Muscle layer of duodenum (tissue), 2 donors: ENCODE measurements at regions not wholly inside any gene's neighbourhood (a gene's known extent, or its start where the extent isn't known, plus 50 kb on each side); places are given as distances from the start of the nearest gene placed in this dataset.

Experiments used
- H3K27ac ChIP-seq: one replicate; pipeline ENCODE4 v1.7.0; 2013; ENCODE audit warnings: mild to moderate bottlenecking, low read length
- H3K27me3 ChIP-seq: one replicate; pipeline ENCODE4 v1.7.0; 2013; ENCODE audit warnings: low read depth, mild to moderate bottlenecking, control low read depth, low read length
- H3K36me3 ChIP-seq, 2 donors: one replicate each; pipeline ENCODE4 v1.7.0; 2013; ENCODE audit warnings: low read length in 2 of 2, control low read depth in 1 of 2, mild to moderate bottlenecking in 1 of 2; ENCODE audit not compliant: insufficient read depth in 2 of 2, control insufficient read depth in 1 of 2
- H3K4me1 ChIP-seq, 2 donors: one replicate each; pipeline ENCODE4 v1.7.0; 2013; ENCODE audit warnings: low read length in 2 of 2, mild to moderate bottlenecking in 2 of 2, control low read depth in 1 of 2, moderate library complexity in 1 of 2; ENCODE audit not compliant: insufficient read depth in 2 of 2, control insufficient read depth in 1 of 2
- H3K4me3 ChIP-seq, 2 donors: one replicate each; pipeline ENCODE4 v1.7.0; 2013; ENCODE audit warnings: low read length in 2 of 2, low read depth in 1 of 2, mild to moderate bottlenecking in 1 of 2
- H3K9me3 ChIP-seq, 2 donors: one replicate each; pipeline ENCODE4 v1.7.0; 2013; ENCODE audit warnings: low read length in 2 of 2, control low read depth in 1 of 2, mild to moderate bottlenecking in 1 of 2; ENCODE audit not compliant: control insufficient read depth in 1 of 2
- donor health status: healthy.

DNA sequence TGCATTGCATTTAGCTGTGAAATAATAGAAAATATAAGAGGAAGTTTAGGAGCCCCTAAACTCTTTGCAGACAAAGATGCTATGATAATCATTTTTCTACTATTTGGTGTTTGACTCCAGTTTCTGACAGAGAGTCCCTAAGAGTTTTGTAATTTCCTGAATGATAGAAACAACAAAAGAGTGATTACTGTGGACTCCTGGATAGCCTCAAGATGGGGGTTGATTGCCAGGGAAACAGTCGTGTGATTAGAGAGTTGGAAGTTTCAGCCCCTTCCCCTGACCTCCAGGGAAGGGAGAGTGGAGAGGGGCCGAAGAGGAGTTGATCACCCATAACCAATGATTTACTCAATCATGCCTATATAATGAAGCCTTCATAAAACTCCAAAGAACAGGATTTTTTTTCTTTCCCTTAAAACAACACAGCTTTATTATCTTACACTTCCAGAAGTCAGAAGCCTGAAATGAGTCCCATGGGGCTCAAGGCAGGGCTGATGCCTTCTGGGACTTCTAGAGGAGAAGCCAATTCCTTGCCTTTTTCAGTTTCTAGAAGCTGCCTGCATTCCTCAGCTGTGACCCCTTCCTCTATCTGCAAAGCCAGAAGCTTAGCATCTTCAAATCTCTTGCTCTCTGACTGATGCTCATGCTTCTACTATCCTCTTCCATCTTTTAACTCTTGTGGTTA, 292.3 kb upstream of the ZPLD1 start:
- H3K9me3 ChIP-seq: no peaks in the 10 kb centered on the region
- H3K36me3 ChIP-seq: no peaks in the 10 kb centered on the region
- H3K4me3 ChIP-seq: no peak overlapping the region
- H3K27me3 ChIP-seq: no peaks in the 10 kb centered on the region
- H3K4me1 ChIP-seq: peaks cover 0 to 11% of the 10 kb centered on the region in 2 donors
- H3K27ac ChIP-seq: no peak overlapping the region

DNA sequence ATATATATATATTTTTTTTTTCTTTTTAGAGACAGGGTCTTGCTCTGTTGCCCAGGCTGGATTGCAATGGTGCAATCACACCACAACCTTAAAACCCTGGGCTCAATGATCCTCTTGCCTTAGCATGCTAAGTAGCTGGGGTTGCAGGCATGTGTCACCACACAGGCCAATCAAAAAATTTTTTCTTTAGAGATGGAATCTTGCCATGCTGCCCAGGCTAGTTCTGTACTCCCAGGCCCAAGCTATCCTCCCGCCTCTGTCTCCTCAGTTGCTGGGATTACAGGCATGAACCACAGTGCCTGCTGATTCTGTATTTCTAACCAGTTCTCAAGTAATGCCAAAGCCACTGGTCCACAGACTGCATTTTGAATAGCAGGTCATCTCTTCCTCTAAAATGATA, 291.3 kb upstream of the ZPLD1 start:
- peaks cover 0 to 11% of the 10 kb centered on the region in 2 donors for H3K4me1 ChIP-seq
- no peaks in the 10 kb centered on the region for H3K27me3 ChIP-seq
- H3K4me3 ChIP-seq: no peak overlapping the region
- no peaks in the 10 kb centered on the region for H3K9me3 ChIP-seq
- no peak overlapping the region for H3K27ac ChIP-seq
- no peaks in the 10 kb centered on the region for H3K36me3 ChIP-seq

- H3K27ac ChIP-seq: no peak overlapping the region
- H3K36me3 ChIP-seq: no peaks in the 10 kb centered on the region
- no peak overlapping the region for H3K4me3 ChIP-seq
- H3K27me3 ChIP-seq: no peaks in the 10 kb centered on the region
- peaks cover 0 to 11% of the 10 kb centered on the region in 2 donors for H3K4me1 ChIP-seq
- no peaks in the 10 kb centered on the region for H3K9me3 ChIP-seq
Measured at GRCh38 chr3:102144063-102144462, 290.8 kb upstream of the ZPLD1 start.

- H3K9me3 ChIP-seq: peaks cover 0 to 4% of the 10 kb centered on the region in 2 donors
- H3K27ac ChIP-seq: no peak overlapping the region
- H3K4me1 ChIP-seq: no peaks in the 10 kb centered on the region
- no peaks in the 10 kb centered on the region for H3K36me3 ChIP-seq
- H3K27me3 ChIP-seq: no peaks in the 10 kb centered on the region
- no peak overlapping the region for H3K4me3 ChIP-seq
Measured at GRCh38 chr3:102148598-102149337, 286.0 kb upstream of the ZPLD1 start.

DNA sequence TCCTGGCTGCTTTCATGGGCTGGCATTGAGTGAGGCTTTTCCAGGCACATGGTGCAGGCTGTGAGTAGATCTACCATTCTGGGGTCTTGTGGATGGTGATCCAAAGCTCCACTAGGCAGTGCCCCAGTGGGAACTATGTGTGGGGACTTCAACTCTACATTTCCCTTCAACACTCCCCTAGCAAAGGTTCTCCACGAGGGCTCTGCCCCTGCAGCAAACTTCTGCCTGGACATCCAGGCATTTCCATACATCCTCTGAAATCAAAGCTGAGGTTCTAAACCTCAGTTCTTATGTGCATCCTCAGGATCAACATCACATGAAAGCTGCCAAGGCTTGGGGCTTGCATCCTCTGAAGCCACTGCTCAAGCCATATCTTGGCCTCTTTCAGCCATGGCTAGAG, 282.9 kb upstream of the ZPLD1 start:
- Histone ChIP-seq H3K36me3 (no peaks in the 10 kb centered on the region), H3K4me3 (no peak overlapping the region), H3K4me1 (no peaks in the 10 kb centered on the region), H3K9me3 (peaks cover 0 to 4% of the 10 kb centered on the region in 2 donors), H3K27ac (no peak overlapping the region), H3K27me3 (no peaks in the 10 kb centered on the region)

- Histone ChIP-seq H3K36me3 (no peaks in the 10 kb centered on the region), H3K9me3 (no peaks in the 10 kb centered on the region), H3K27me3 (no peaks in the 10 kb centered on the region), H3K27ac (no peak overlapping the region), H3K4me1 (no peaks in the 10 kb centered on the region), H3K4me3 (no peak overlapping the region)
Measured at GRCh38 chr3:102156426-102156825, 278.4 kb upstream of the ZPLD1 start.

- H3K4me1 ChIP-seq: peaks cover 0 to 6% of the 10 kb centered on the region in 2 donors
- no peak overlapping the region for H3K4me3 ChIP-seq
- no peak overlapping the region for H3K27ac ChIP-seq
- H3K36me3 ChIP-seq: no peaks in the 10 kb centered on the region
- no peaks in the 10 kb centered on the region for H3K27me3 ChIP-seq
- no peaks in the 10 kb centered on the region for H3K9me3 ChIP-seq
Measured at GRCh38 chr3:102158080-102158740, 276.6 kb upstream of the ZPLD1 start.

DNA sequence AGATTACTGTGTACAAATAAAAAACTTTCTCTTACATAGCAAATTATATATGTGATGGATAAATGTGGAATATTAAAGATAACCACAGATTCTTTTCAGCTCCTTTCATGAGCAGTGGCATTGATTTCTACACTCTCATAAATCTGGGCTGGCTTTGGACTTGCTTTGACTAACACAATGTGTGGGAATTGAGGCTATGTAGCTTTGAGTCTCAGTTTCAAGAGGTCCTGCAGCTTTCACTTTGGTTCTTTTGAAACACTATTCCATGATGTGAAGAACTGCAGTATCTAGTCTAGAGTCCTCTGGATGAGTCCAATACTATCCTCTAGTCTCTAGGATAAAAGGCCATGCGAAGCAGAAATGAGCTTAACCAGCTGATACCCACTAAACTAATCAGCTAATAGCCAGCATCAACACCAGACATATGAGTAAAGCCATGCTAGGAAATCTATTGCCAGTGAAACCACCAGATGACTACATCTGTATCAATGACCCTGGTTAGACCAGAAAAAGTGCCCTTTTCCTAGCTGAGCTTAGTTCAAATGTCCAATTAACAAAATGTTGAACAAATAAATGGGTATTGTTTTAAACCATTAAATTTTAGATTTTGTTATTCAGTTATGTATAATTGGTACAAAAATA, 274.9 kb upstream of the ZPLD1 start:
- no peaks in the 10 kb centered on the region for H3K9me3 ChIP-seq
- peaks cover 0 to 11% of the 10 kb centered on the region in 2 donors for H3K4me1 ChIP-seq
- no peak overlapping the region for H3K4me3 ChIP-seq
- no peak overlapping the region for H3K27ac ChIP-seq
- no peaks in the 10 kb centered on the region for H3K27me3 ChIP-seq
- no peaks in the 10 kb centered on the region for H3K36me3 ChIP-seq

GRCh38 chr3:102161384-102162006, 273.3 kb upstream of the ZPLD1 start:
- Histone ChIP-seq H3K36me3 (no peaks in the 10 kb centered on the region), H3K4me1 (peaks cover 0 to 11% of the 10 kb centered on the region in 2 donors), H3K27ac (no peak overlapping the region), H3K4me3 (no peak overlapping the region), H3K9me3 (no peaks in the 10 kb centered on the region), H3K27me3 (no peaks in the 10 kb centered on the region)

DNA sequence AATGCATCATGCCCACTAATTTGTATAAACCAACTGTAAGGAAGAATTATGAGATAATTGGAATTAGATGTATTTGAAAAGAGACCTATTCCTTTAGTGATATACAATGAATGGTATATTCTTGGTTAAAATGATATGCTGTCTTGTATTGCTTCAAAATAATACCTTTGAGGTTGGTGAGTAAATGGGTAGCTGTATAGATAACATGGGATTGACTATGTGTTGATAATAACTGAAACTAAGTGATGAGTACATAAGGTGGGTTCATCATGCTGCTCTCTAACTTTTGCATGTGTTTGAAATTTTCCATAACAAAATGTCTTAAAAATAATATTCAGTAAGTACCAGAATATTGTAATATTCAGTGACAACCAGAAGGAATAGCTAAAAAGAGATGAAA, 272.6 kb upstream of the ZPLD1 start:
- H3K4me3 ChIP-seq: no peak overlapping the region
- H3K27me3 ChIP-seq: no peaks in the 10 kb centered on the region
- H3K4me1 ChIP-seq: peaks cover 0 to 11% of the 10 kb centered on the region in 2 donors
- H3K36me3 ChIP-seq: no peaks in the 10 kb centered on the region
- H3K9me3 ChIP-seq: no peaks in the 10 kb centered on the region
- no peak overlapping the region for H3K27ac ChIP-seq
